ENCODE measurements at regions not wholly inside any gene's neighbourhood (a gene's known extent, or its start where the extent isn't known, plus 50 kb on each side); places are given as distances from the start of the nearest gene placed in this dataset.

DNA sequence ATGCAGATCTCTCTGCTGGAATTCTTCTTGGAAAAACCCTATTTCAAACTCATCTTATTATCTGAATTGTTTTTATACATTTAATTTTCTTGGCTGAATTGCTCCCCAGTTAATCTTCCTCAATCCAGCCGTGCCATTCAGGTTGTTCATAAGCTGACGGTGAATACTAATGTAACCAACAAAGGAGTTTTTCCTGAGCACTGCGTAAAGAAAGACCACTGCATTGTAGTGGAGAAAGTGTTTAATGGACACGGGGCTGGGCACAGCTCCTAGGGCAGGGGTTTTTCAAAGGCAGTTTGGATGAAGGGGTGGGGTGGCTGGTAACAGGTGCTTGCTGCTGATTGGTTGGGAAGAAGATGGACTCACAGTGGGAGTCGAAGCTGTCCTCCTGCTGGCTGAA, 820.3 kb downstream of the ADGRL2 start:
- no peak for TF ChIP-seq CTCF (IDR thresholded peaks at IDR 0.05)
- Histone ChIP-seq H3K27ac (no peak overlapping the region), H3K36me3 (no peaks in the 10 kb centered on the region), H3K9me3 (peaks cover 9% of the 10 kb centered on the region), H3K4me3 (no peak overlapping the region), H3K27me3 (ENCODE audit: low read depth) (no peaks in the 10 kb centered on the region), H3K4me1 (no peaks in the 10 kb centered on the region)
- DNase-seq, result no peak
- ATAC-seq, result no peak
- intact Hi-C loops (cut with DNase I), result no loop called here

DNA sequence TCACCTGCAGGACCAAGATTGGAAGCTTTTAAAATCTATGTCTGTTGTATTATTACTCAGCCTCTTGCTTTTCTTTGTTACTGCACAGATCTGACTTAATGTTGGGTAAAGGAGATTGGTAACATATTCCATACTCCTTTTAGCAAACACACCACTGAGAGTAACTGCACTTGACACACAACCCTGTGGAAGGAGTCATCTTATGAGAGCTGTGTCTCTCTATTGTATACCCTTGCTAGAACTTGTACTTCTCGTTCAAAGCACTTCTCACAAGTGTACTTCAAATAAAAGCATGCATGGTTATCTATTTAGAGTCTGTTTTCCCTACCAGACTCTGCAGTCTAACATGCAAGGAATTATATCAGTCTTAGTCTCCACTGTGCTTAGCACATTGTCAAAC, 813.4 kb downstream of the ADGRL2 start:
- Histone ChIP-seq H3K4me1 (no peaks in the 10 kb centered on the region), H3K9me3 (no peaks in the 10 kb centered on the region), H3K27me3 (ENCODE audit: low read depth) (no peaks in the 10 kb centered on the region), H3K36me3 (no peaks in the 10 kb centered on the region), H3K27ac (no peak overlapping the region), H3K4me3 (no peak overlapping the region)
- TF ChIP-seq CTCF (IDR thresholded peaks at IDR 0.05), result no peak
- DNase-seq, result no peak
- intact Hi-C loops (cut with DNase I), result no loop called here
- peak; percentile 25 to 64 for ATAC-seq

- H3K27ac ChIP-seq, result no peak overlapping the region
- H3K27me3 ChIP-seq (ENCODE audit: low read depth), result no peaks in the 10 kb centered on the region
- H3K9me3 ChIP-seq, result no peaks in the 10 kb centered on the region
- intact Hi-C loops (cut with DNase I), result no loop called here
- no peaks in the 10 kb centered on the region for H3K4me1 ChIP-seq
- ATAC-seq (no peak), DNase-seq (no peak)
- no peak for TF ChIP-seq CTCF (IDR thresholded peaks at IDR 0.05)
- no peak overlapping the region for H3K4me3 ChIP-seq
- H3K36me3 ChIP-seq, result no peaks in the 10 kb centered on the region
Observed at GRCh38 chr1:82612986-82613385, 812.3 kb downstream of the ADGRL2 start.

- no peak for DNase-seq
- H3K27me3 ChIP-seq (ENCODE audit: low read depth), result no peaks in the 10 kb centered on the region
- no peaks in the 10 kb centered on the region for H3K36me3 ChIP-seq
- H3K27ac ChIP-seq, result no peak overlapping the region
- intact Hi-C loops (cut with DNase I), result no loop called here
- H3K4me1 ChIP-seq, result no peaks in the 10 kb centered on the region
- no peaks in the 10 kb centered on the region for H3K9me3 ChIP-seq
- no peak for ATAC-seq
- TF ChIP-seq CTCF (IDR thresholded peaks at IDR 0.05), result no peak
- no peak overlapping the region for H3K4me3 ChIP-seq
Observed at GRCh38 chr1:82606546-82606945, 805.8 kb downstream of the ADGRL2 start.

DNA sequence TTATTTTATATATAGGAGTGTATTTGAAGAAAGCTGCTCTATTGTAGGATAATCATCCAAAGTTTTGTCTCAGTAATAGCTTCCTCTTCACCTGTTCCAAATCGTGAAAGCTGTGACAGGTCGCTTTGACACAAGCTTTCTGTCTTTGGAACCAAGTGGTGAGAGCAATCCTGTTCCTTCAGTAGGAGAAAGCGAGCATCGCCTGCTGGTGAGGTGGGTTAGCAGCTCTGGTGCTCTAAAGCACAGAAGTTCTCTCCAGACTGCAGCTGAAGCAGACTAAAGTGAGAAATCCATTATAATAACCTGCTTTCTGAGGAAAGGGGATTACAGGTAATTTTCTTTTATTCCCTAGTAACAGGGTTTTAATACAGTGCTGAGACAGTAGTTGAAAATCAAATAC, 803.8 kb downstream of the ADGRL2 start:
- H3K27me3 ChIP-seq (ENCODE audit: low read depth), result no peaks in the 10 kb centered on the region
- intact Hi-C loops (cut with DNase I), result no loop called here
- TF ChIP-seq CTCF (IDR thresholded peaks at IDR 0.05), result no peak
- ATAC-seq, result no peak
- DNase-seq, result no peak
- H3K27ac ChIP-seq, result no peak overlapping the region
- H3K9me3 ChIP-seq, result no peaks in the 10 kb centered on the region
- H3K36me3 ChIP-seq, result no peaks in the 10 kb centered on the region
- H3K4me1 ChIP-seq, result no peaks in the 10 kb centered on the region
- no peak overlapping the region for H3K4me3 ChIP-seq

DNA sequence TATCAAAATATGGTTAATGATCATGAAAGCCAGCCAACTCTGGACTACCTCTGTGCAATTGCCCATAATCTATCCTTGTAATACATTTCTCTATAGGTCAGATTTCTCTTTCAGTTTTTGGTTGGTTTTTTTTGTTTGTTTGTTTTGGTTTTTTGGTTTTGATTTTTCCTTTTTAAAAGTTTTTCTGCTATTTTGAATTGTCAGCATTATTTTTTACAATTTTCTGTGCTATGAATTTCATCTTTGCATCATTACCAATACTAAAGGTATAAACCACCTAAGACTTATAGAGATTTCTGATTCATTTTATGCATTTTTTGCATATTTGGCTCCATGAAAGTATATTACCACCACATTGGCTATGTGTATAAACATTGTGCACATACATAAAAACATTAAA, 799.6 kb downstream of the ADGRL2 start:
- H3K4me3 ChIP-seq, result no peak overlapping the region
- no peaks in the 10 kb centered on the region for H3K9me3 ChIP-seq

More for the DNA sequence above, 799.6 kb downstream of the ADGRL2 start:
- Histone ChIP-seq H3K27me3 (ENCODE audit: low read depth) (no peaks in the 10 kb centered on the region), H3K36me3 (no peaks in the 10 kb centered on the region), H3K27ac (no peak overlapping the region), H3K4me1 (no peaks in the 10 kb centered on the region)
- no peak for TF ChIP-seq CTCF (IDR thresholded peaks at IDR 0.05)
- intact Hi-C loops (cut with DNase I), result no loop called here
- DNase-seq (no peak), ATAC-seq (no peak)
